ENCODE measurements at regions not wholly inside any gene's neighbourhood (a gene's known extent, or its start where the extent isn't known, plus 50 kb on each side); places are given as distances from the start of the nearest gene placed in this dataset.

GRCh38 chr15:45785897-45786296, 151.1 kb downstream of the SQOR start:
- WGBS, 2 donors = 70 to 71% methylated on average over 2 of the region's 2 CpGs
- no peak for DNase-seq (ENCODE audit: low spot score in 2 of 2)
- TF ChIP-seq POLR2A (IDR thresholded peaks at IDR 0.05) = no peak
- no peak for TF ChIP-seq CTCF (IDR thresholded peaks at IDR 0.05)
- intact Hi-C loops (cut with DNase I; ENCODE audit: low total_unique reads) = no loop called here
- H3K4me3 ChIP-seq (ENCODE audit: low read depth, poor library complexity, severe bottlenecking) = no peak overlapping the region

- DNase-seq (ENCODE audit: low spot score in 2 of 2) = no peak
- intact Hi-C loops (cut with DNase I; ENCODE audit: low total_unique reads) = no loop called here
- no peak for TF ChIP-seq POLR2A (IDR thresholded peaks at IDR 0.05)
- no peak for TF ChIP-seq CTCF (IDR thresholded peaks at IDR 0.05)
- 47 to 48% methylated on average over 4 of the region's 4 CpGs for WGBS, 2 donors
- no peak overlapping the region for H3K4me3 ChIP-seq (ENCODE audit: low read depth, poor library complexity, severe bottlenecking)
Observed at GRCh38 chr15:45790325-45790943, 155.6 kb downstream of the SQOR start.

- intact Hi-C loops (cut with DNase I; ENCODE audit: low total_unique reads) = no loop called here
- no peak overlapping the region for H3K4me3 ChIP-seq (ENCODE audit: low read depth, poor library complexity, severe bottlenecking)
Observed at GRCh38 chr15:45794304-45794703, 159.5 kb downstream of the SQOR start.

GRCh38 chr15:45794712-45795439, 160.0 kb downstream of the SQOR start:
- no peak overlapping the region for H3K4me3 ChIP-seq (ENCODE audit: low read depth, poor library complexity, severe bottlenecking)
- no peak for TF ChIP-seq POLR2A (IDR thresholded peaks at IDR 0.05)
- TF ChIP-seq CTCF (IDR thresholded peaks at IDR 0.05) = no peak
- no peak for DNase-seq (ENCODE audit: low spot score in 2 of 2)
- intact Hi-C loops (cut with DNase I; ENCODE audit: low total_unique reads) = no loop called here
- WGBS, 2 donors = 61 to 65% methylated on average over 6 of the region's 6 CpGs

More at GRCh38 chr15:45794304-45794703, 159.5 kb downstream of the SQOR start:
- TF ChIP-seq CTCF (IDR thresholded peaks at IDR 0.05) (no peak), POLR2A (IDR thresholded peaks at IDR 0.05) (no peak)
- no peak for DNase-seq (ENCODE audit: low spot score in 2 of 2)

- no peak for TF ChIP-seq POLR2A (IDR thresholded peaks at IDR 0.05)
- no peak for TF ChIP-seq CTCF (IDR thresholded peaks at IDR 0.05)
- H3K4me3 ChIP-seq (ENCODE audit: low read depth, poor library complexity, severe bottlenecking) = no peak overlapping the region
- DNase-seq (ENCODE audit: low spot score in 2 of 2) = no peak
- intact Hi-C loops (cut with DNase I; ENCODE audit: low total_unique reads) = no loop called here
- 21% methylated on average over 3 of the region's 3 CpGs for WGBS, 2 donors
Observed at GRCh38 chr15:45795440-45796069, 160.7 kb downstream of the SQOR start.

Data from lower leg skin (tissue), 4 donors.